GM21576 (cell line): ENCODE measurements at regions not wholly inside any gene's neighbourhood (a gene's known extent, or its start where the extent isn't known, plus 50 kb on each side); places are given as distances from the start of the nearest gene placed in this dataset.
"Not testable (repeated sequence)": the region's sequence is repeated elsewhere in the genome, so short reads cannot be mapped to it uniquely, and the experiment has no call there.

Experiments
- ATAC-seq: cut with Tn5 transposase; IDR thresholded peaks from one replicate; pipeline ENCODE4 v1.9.1; 2021; ENCODE audit warnings: mild to moderate bottlenecking, moderate library complexity; ENCODE audit not compliant: unreplicated experiment

DNA sequence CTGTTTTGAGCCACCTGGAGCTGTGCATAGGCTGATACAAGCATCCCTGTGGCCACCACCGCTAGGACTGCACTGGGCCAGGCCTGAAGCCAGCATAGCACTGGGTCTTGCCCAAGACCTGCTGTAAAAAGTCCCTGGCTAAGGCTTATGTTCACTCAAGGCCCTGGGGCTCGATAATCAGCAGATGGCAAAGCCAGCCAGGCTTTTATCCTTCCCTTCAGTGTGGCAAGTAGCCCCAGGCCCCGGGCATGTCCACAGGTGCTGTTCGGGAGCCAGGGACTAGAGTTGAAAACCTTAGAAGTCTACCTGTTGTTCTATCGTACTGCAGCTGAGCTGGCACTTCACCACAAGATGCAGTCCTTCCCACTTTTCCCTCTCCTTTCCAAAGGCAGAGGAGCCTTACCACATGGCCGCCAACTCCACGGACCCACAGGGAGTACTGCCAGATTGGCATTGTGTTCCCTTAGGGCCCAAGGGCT, 226.4 kb upstream of the ZNF217 start:
- no peak for ATAC-seq

DNA sequence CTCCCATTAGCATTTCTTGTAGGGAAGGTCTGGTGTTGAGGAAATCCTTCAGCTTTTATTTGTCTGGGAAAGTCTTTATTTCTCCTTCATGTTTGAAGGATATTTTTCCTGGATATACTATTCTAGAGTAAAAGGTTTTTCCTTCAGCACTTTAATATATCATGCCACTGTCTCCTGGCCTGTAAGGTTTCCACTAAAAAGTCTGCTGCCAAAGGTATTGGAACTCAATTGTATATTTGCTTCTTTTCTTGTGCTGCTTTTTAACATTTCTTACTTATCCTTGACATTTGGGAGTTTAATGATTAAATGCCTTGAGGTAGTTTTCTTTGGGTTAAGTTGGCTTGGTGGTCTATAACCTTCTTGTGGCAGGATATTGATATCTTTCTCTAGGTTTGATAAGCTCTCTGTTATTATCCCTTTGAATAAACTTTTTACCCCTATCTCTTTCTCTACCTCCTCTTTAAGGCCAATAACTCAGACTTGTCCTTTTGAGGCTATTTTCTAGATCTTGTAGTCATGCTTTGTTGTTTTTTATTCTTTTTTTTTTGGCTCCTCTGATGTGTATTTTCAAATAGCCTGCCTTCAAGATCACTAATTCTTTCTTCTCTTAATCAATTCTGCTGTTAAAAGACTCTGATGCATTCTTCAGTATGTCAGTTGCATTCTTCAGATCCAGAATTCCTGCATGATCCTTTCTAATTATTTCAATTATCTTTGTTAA, 225.0 kb upstream of the ZNF217 start:
- no peak for ATAC-seq

DNA sequence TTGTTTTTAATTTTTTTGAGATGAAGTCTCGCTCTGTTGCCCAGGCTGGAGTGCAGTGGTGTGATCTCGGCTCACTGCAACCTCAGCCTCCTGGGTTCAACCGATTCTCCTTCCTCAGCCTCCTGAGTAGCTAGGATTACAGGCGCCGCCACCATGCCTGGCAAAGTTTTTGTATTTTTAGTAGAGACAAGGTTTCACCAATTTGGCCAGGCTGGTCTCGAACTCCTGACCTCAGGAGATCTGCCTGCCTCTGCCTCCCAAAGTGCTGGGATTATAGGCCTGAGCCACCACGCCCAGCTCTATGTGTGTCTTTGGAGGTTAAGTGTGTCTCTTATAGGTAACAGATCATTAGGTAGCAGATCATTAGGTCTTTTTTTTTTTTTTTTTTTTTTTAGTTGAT, 223.9 kb upstream of the ZNF217 start:
- not testable (repeated sequence) for ATAC-seq

DNA sequence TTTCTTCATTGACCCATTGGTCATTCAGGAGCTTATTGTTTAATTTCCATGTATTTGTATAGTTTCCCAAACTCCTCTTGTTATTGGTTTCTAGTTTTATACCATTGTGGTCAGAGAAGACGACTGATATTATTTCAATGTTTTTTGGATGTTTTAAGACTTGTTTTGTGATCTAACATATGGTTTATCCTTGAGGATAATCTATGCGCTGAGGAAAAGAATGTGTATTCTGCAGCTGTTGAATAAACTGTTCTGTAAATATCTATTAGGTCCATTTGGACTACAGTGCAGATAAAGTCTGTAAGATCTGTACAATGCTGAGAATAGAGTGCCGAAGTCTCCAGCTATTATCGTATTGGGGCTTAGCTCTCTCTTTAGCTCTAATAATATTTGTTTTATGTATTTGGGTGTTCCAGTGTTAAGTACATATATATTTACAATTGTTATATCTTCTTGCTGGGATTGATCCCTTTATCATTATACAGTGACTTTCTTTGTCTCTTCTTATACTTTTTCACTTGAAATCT, 223.3 kb upstream of the ZNF217 start:
- no peak for ATAC-seq

- ATAC-seq: no peak
Measured at GRCh38 chr20:53815509-53815908, 221.9 kb upstream of the ZNF217 start.

- no peak for ATAC-seq
Measured at GRCh38 chr20:53814060-53814459, 220.4 kb upstream of the ZNF217 start.

- ATAC-seq: no peak
Measured at GRCh38 chr20:53813636-53814035, 220.0 kb upstream of the ZNF217 start.

DNA sequence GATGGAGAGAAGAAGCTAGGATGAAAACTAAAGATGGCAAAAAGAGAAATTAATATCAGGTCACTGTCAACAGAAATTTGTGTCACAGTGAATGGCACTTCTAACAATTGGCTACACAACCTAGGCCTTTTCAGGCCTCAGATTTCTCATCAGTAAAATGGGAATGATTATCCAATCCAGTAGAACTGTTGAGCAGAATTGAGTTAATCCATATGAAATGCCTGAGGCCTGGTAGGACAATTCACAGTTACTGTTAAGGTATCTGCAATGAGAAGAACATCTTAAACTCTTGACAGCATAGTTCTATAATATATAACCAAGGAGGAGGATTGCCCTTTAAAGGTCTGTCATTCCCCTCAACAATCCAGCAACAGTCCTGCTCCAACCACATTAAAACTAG, 217.9 kb upstream of the ZNF217 start:
- ATAC-seq: no peak

GRCh38 chr20:53810661-53811355, 217.2 kb upstream of the ZNF217 start:
- ATAC-seq: no peak

GRCh38 chr20:53809728-53810365, 216.2 kb upstream of the ZNF217 start:
- ATAC-seq: no peak

DNA sequence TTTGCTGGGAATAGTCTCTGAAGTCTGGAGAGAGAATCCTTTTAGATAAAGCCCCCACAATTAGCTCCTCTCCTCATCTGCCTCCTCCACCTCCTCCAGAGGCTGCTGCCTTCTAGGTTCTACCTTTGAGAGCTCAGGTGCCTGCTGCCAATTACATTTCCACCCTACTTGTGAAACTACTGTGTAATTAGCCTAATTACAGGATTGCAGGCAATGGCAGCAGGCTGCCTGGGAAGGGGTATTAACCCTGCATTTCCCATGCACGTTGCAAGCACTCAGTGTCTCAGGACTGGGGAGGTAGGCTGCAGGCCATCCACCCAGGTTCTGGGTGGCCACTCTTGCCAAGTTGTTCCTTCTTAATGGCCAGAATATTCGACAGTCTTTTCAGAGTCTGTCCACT, 215.6 kb upstream of the ZNF217 start:
- no peak for ATAC-seq

DNA sequence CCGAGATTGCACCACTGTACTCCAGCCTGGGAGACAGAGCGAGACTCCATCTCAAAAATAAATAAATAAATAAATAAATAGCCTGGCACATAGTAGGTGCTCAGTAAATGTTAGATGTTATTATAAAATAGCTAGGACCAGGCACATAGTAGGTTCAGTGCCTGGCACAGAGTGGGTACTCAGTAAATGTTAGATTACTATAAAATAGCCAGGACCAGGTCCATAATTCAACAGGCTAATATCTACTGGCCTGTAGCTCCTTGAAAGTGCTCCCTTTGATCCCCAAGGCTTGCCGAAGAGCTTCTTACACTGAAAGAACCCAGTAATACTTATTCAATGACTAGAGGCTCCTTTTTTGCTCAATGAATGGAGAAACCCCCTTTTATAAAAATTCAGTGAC, 215.1 kb upstream of the ZNF217 start:
- ATAC-seq: no peak

DNA sequence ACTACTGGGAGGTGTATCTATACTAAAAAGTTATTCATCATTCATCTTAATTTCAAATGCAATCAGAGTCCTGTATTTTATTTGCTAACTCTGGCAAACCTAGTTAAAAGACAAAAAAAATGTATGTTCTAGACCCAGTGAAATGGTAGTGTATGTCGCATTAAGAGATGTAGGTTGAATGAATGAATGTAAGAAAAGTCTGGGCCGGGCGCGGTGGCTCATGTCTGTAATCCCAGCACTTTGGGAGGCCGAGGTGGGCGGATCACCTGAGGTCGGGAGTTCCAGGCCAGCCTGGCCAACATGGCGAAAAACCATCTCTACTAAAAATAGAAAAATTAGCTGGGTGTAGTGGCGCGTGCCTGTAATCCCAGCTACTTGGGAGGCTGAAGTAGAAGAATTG, 214.7 kb upstream of the ZNF217 start:
- ATAC-seq: not testable (repeated sequence)

- no peak for ATAC-seq
Measured at GRCh38 chr20:53806683-53807401, 213.2 kb upstream of the ZNF217 start.

GRCh38 chr20:53805895-53806384, 212.3 kb upstream of the ZNF217 start:
- ATAC-seq: no peak

- ATAC-seq: no peak
Measured at GRCh38 chr20:53804920-53805894, 211.6 kb upstream of the ZNF217 start.

DNA sequence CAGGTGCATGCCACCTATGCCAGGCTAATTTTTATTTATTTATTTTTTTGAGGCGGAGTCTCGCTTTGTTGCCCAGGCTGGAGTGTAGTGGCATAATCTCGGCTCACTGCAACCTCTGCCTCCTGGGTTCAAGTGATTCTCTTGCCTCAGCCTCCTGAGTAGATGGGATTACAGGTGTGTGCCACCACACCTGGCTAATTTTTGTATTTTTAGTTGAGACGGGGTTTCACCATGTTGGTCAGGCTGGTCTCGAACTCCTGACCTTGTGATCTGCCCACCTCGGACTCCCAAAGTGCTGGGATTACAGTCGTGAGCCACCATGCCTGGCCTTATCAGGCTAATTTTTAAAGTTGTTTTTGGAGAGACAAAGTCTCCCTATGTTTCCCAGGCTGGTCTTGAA, 210.7 kb upstream of the ZNF217 start:
- not testable (repeated sequence) for ATAC-seq

DNA sequence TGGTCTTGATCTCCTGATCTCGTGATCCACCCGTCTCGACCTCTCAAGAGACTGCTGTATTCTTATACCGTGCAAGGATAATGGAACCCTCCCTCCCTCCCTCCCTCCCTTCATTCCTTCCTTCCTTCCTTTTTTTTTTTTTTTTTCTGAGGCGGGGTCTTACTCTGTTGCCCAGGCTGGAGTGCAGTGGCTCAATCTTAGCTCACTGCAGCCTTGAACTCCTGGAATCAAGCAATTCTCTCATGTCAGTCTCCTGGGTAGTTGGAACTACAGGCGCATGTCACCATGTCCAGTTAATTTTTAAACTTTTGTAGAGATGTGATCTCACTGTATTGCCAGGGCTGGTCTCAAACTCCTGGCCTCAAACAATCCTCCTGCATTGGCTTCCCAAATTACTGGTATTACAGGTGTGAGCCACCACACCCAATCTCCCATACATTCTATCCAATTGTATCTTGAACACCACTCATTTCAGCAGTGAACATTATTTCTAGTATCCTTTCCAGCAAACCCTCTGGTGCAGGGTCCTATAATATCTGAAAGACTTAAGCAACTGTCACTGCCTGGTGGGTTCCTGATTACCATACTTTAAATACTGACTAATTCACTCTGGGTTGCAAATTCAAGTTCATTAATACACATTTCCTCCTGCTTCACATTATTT, 210.0 kb upstream of the ZNF217 start:
- ATAC-seq: no peak
